IMR-90 (cell line): ENCODE measurements at regions not wholly inside any gene's neighbourhood (a gene's known extent, or its start where the extent isn't known, plus 50 kb on each side); places are given as distances from the start of the nearest gene placed in this dataset.

ENCODE experiments used
- ATAC-seq: fragments of 200-7000 bp; cut with Tn5 transposase; 2 replicates; pipeline ENCODE4 v1.9.1; 2020; ENCODE audit warnings: low read depth, mild to moderate bottlenecking, moderate library complexity
- BruUV-seq: library from RNA; stranded (reverse); fragments of 400-500 nt; replicated peaks from 2 replicates; lab custom pipeline; 2021; lab: Mats Ljungman, UMichigan
- CTCF ChIA-PET: fragments of 300-600 bp; formaldehyde crosslinking; extraction: SDS; loops from one replicate; lab custom pipeline; 2021; ENCODE audit warnings: antibody characterized with exemption; lab: Yijun Ruan, JAX
- POLR2A ChIA-PET: fragments of 300-600 bp; sonication (Branson Sonifier 250); formaldehyde crosslinking; loops from one replicate; lab custom pipeline; 2022; ENCODE audit warnings: antibody characterized with exemption; ENCODE audit not compliant: unreplicated experiment; lab: Charles Lee
- DNase-seq: peaks from one replicate; pipeline ENCODE4 v3.0.0; 2013
- H2AFZ ChIP-seq: replicated peaks from 2 replicates; pipeline ENCODE3; 2013; ENCODE audit warnings: low read length, mild to moderate bottlenecking; ENCODE audit not compliant: poor library complexity
- H2AK5ac ChIP-seq: 2 replicates; pipeline ENCODE4 v1.6.1; 2013; ENCODE audit warnings: low read depth, low read length, inconsistent platforms
- H2AK9ac ChIP-seq: replicated peaks from 2 replicates; pipeline ENCODE3; 2013; ENCODE audit warnings: mild to moderate bottlenecking, low read depth, low read length, moderate library complexity; ENCODE audit not compliant: poor library complexity
- H2BK120ac ChIP-seq: 2 replicates; pipeline ENCODE4 v1.6.1; 2013; ENCODE audit warnings: low read depth, low read length, inconsistent platforms
- H2BK15ac ChIP-seq: 3 replicates; pipeline ENCODE4 v1.6.1; 2013; ENCODE audit warnings: low read depth, low read length, inconsistent platforms
- H2BK20ac ChIP-seq: 2 replicates; pipeline ENCODE4 v1.6.1; 2013; ENCODE audit warnings: low read depth, mild to moderate bottlenecking, inconsistent platforms, low read length, moderate library complexity
- H2BK5ac ChIP-seq: 2 replicates; pipeline ENCODE4 v1.6.1; 2013; ENCODE audit warnings: mild to moderate bottlenecking, low read depth, low read length, inconsistent platforms; ENCODE audit not compliant: poor library complexity, severe bottlenecking
- H3K14ac ChIP-seq: replicated peaks from 2 replicates; pipeline ENCODE4 v1.6.1; 2013; ENCODE audit warnings: low read depth, low read length, inconsistent platforms
- H3K18ac ChIP-seq: 2 replicates; pipeline ENCODE4 v1.6.1; 2013; ENCODE audit warnings: low read depth, low read length, control low read depth
- H3K23ac ChIP-seq: 2 replicates; pipeline ENCODE4 v1.6.1; 2013; ENCODE audit warnings: low read depth, low read length, inconsistent platforms
- H3K27ac ChIP-seq: 2 replicates; pipeline ENCODE4 v1.5.1; 2013; ENCODE audit warnings: mild to moderate bottlenecking, control low read depth, low read length; ENCODE audit not compliant: insufficient read depth
- H3K27me3 ChIP-seq: 2 replicates; pipeline ENCODE4 v1.6.1; 2013; ENCODE audit warnings: low read length; ENCODE audit not compliant: control insufficient read depth, insufficient read depth
- H3K36me3 ChIP-seq: 2 replicates; pipeline ENCODE4 v1.6.1; 2013; ENCODE audit warnings: low read length, mixed read lengths; ENCODE audit not compliant: control insufficient read depth, insufficient read depth
- H3K4ac ChIP-seq: 2 replicates; pipeline ENCODE4 v1.6.1; 2013; ENCODE audit warnings: low read depth, low read length, inconsistent platforms
- H3K4me1 ChIP-seq: 2 replicates; pipeline ENCODE4 v1.6.1; 2013; ENCODE audit warnings: low read length, mixed read lengths; ENCODE audit not compliant: control insufficient read depth, insufficient read depth
- H3K4me2 ChIP-seq: 2 replicates; pipeline ENCODE4 v1.6.1; 2013; ENCODE audit warnings: low read depth, mild to moderate bottlenecking, control low read depth, low read length, moderate library complexity
- H3K4me3 ChIP-seq: 2 replicates; pipeline ENCODE4 v1.5.1; 2013; ENCODE audit warnings: low read depth, mild to moderate bottlenecking, control low read depth, low read length, moderate library complexity; ENCODE audit not compliant: insufficient read depth
- H3K56ac ChIP-seq: 2 replicates; pipeline ENCODE4 v1.6.1; 2013; ENCODE audit warnings: low read length, inconsistent platforms; ENCODE audit not compliant: insufficient read depth; ENCODE audit errors: extremely low read depth
- H3K79me1 ChIP-seq, 2 experiments: 2 replicates each; pipeline ENCODE4 v1.6.1; 2013; ENCODE audit warnings: low read length in 2 of 2, inconsistent platforms in 1 of 2, low read depth in 1 of 2
- H3K9ac ChIP-seq: 2 replicates; pipeline ENCODE4 v1.6.1; 2013; ENCODE audit warnings: low read depth, low read length, control low read depth
- H3K9me1 ChIP-seq: 2 replicates; pipeline ENCODE4 v1.6.1; 2013; ENCODE audit warnings: low read length, inconsistent platforms; ENCODE audit not compliant: insufficient read depth
- H3K9me3 ChIP-seq: 2 replicates; pipeline ENCODE4 v1.6.1; 2013; ENCODE audit warnings: low read length; ENCODE audit not compliant: control insufficient read depth, insufficient read depth
- H4K20me1 ChIP-seq: 2 replicates; pipeline ENCODE4 v1.6.1; 2013; ENCODE audit warnings: low read length, inconsistent platforms; ENCODE audit not compliant: insufficient read depth
- H4K5ac ChIP-seq: 2 replicates; pipeline ENCODE4 v1.6.1; 2013; ENCODE audit warnings: mild to moderate bottlenecking, low read depth, low read length, control low read depth
- H4K8ac ChIP-seq, 2 experiments: 2 replicates each; pipeline ENCODE4 v1.6.1; 2013; ENCODE audit warnings: low read depth in 2 of 2, low read length in 2 of 2, control low read depth in 1 of 2, inconsistent platforms in 1 of 2
- H4K91ac ChIP-seq: 2 replicates; pipeline ENCODE4 v1.6.1; 2013; ENCODE audit warnings: low read depth, low read length, inconsistent platforms; ENCODE audit not compliant: insufficient read depth
- BHLHE40 ChIP-seq: fragments of 150-350 bp; IDR thresholded peaks from 2 replicates; pipeline ENCODE4 v1.6.1; 2016; ENCODE audit warnings: mild to moderate bottlenecking, low read depth, low read length
- CEBPB ChIP-seq: IDR thresholded peaks from 2 replicates; pipeline ENCODE4 v1.6.1; 2012; ENCODE audit warnings: low read depth, low read length, improper control_type of control experiment
- CHD1 ChIP-seq: IDR thresholded peaks from 2 replicates; pipeline ENCODE4 v1.6.1; 2012; ENCODE audit warnings: low read depth, low read length, improper control_type of control experiment
- CTCF ChIP-seq: conservative IDR thresholded peaks from 2 replicates; pipeline ENCODE4 v1.5.1; 2012; ENCODE audit warnings: mild to moderate bottlenecking, low read depth, low read length, improper control_type of control experiment
- ELK1 ChIP-seq: fragments of 150-350 bp; IDR thresholded peaks from 2 replicates; pipeline ENCODE4 v1.6.1; 2016; ENCODE audit warnings: low read depth, mild to moderate bottlenecking, low read length, moderate library complexity, borderline replicate concordance
- FOS ChIP-seq: fragments of 150-350 bp; IDR thresholded peaks from 2 replicates; pipeline ENCODE4 v1.6.1; 2016; ENCODE audit warnings: low read depth, low read length
- MAFK ChIP-seq: IDR thresholded peaks from 2 replicates; pipeline ENCODE4 v1.6.1; 2012; ENCODE audit warnings: low read depth, low read length, improper control_type of control experiment
- MAZ ChIP-seq: IDR thresholded peaks from 2 replicates; pipeline ENCODE4 v1.6.1; 2012; ENCODE audit warnings: low read depth, mild to moderate bottlenecking, low read length, improper control_type of control experiment, moderate library complexity, borderline replicate concordance
- MXI1 ChIP-seq: IDR thresholded peaks from 2 replicates; pipeline ENCODE4 v1.6.1; 2012; ENCODE audit warnings: low read depth, mild to moderate bottlenecking, low read length, moderate library complexity, borderline replicate concordance
- NFE2L2 ChIP-seq: fragments of 150-350 bp; IDR thresholded peaks from 2 replicates; pipeline ENCODE4 v1.6.1; 2016; ENCODE audit warnings: low read depth, mild to moderate bottlenecking, low read length
- POLR2A ChIP-seq: IDR thresholded peaks from 2 replicates; pipeline ENCODE4 v1.6.1; 2012; ENCODE audit warnings: mild to moderate bottlenecking, low read depth, low read length
- RAD21 ChIP-seq: IDR thresholded peaks from 2 replicates; pipeline ENCODE4 v1.6.1; 2012; ENCODE audit warnings: low read length, improper control_type of control experiment
- RCOR1 ChIP-seq: IDR thresholded peaks from 2 replicates; pipeline ENCODE4 v1.6.1; 2012; ENCODE audit warnings: mild to moderate bottlenecking, low read length, improper control_type of control experiment; ENCODE audit not compliant: insufficient replicate concordance
- RFX5 ChIP-seq: IDR thresholded peaks from 2 replicates; pipeline ENCODE4 v1.8.0; 2012; ENCODE audit warnings: low read depth, mild to moderate bottlenecking, low read length, moderate library complexity
- SMC3 ChIP-seq: fragments of 150-350 bp; IDR thresholded peaks from 2 replicates; pipeline ENCODE4 v1.6.1; 2016; ENCODE audit warnings: low read depth, mild to moderate bottlenecking, antibody characterized with exemption, low read length, moderate library complexity
- USF2 ChIP-seq: fragments of 150-350 bp; IDR thresholded peaks from 2 replicates; pipeline ENCODE4 v1.6.1; 2017; ENCODE audit warnings: mild to moderate bottlenecking, antibody characterized with exemption, low read length, low read depth
- WGBS, 2 experiments: methylation state at CpG; one replicate each; pipeline versions ENCODE4 v1.1.5 to v1.1.7; 2013; ENCODE audit warnings: missing lambda C conversion rate in 2 of 2; ENCODE audit not compliant: insufficient read length in 1 of 2; ENCODE audit errors: extremely low coverage in 2 of 2; 5-methylcytosine and 5-hydroxymethylcytosine counted together
- dilution Hi-C: fragments of 300-500 bp; cut with HindIII; formaldehyde crosslinking; loops from one replicate; pipeline ENCODE4 v1.14.3; 2018; ENCODE audit warnings: low sequenced_read_pairs; ENCODE audit not compliant: unreplicated experiment
- in situ Hi-C: fragments of 300-500 bp; cut with MboI; formaldehyde crosslinking; loops from 3 replicates; pipeline ENCODE4 v1.14.3; 2019; ENCODE audit warnings: low sequenced_read_pairs, inconsistent platforms, mixed read lengths
- intact Hi-C: fragments of 100-400 bp; cut with micrococcal nuclease; formaldehyde crosslinking; loops from 2 replicates; pipeline ENCODE4 v1.10.0; 2022

- Histone ChIP-seq H3K9ac (no peak overlapping the region), H3K79me1 (no peaks in the 10 kb centered on the region), H3K4me2 (no peak overlapping the region), H4K91ac (no peak overlapping the region), H3K27ac (no peak overlapping the region), H3K4me3 (no peak overlapping the region), H3K14ac (no peak overlapping the region), H3K4ac (no peak overlapping the region), H2BK15ac (no peak overlapping the region), H3K18ac (no peak overlapping the region), H3K9me1 (no peaks in the 10 kb centered on the region), H2BK120ac (no peak overlapping the region), H3K23ac (no peak overlapping the region), H2AFZ (no peak overlapping the region), H3K36me3 (no peaks in the 10 kb centered on the region), H3K27me3 (no peaks in the 10 kb centered on the region), H4K20me1 (no peaks in the 10 kb centered on the region), H3K9me3 (no peaks in the 10 kb centered on the region), H2BK5ac (no peak overlapping the region), H4K5ac (no peak overlapping the region), H2AK5ac (no peak overlapping the region), H3K56ac (no peak overlapping the region), H2AK9ac (no peak overlapping the region), H3K4me1 (no peaks in the 10 kb centered on the region), H4K8ac (no peak overlapping the region), H2BK20ac (no peak overlapping the region)
- no CpG with 5 or more reads among the region's 1 CpG for WGBS, 2 experiments
- in situ Hi-C loops: no loop called here
- intact Hi-C loops: no loop called here
- no TSS peak for BruUV-seq
- no peak for ATAC-seq
- DNase-seq: no peak
- POLR2A ChIA-PET: no interaction called here
- TF ChIP-seq MAZ (no peak), SMC3 (no peak), USF2 (no peak), RCOR1 (no peak), FOS (no peak), RAD21 (no peak), NFE2L2 (no peak), CEBPB (no peak), CHD1 (no peak), POLR2A (no peak), RFX5 (no peak), BHLHE40 (no peak), CTCF (no peak), MXI1 (no peak), ELK1 (no peak), MAFK (no peak)
- dilution Hi-C loops: no loop called here
- CTCF ChIA-PET: no interaction called here
Observed at GRCh38 chr21:16407403-16408240, 677.8 kb downstream of the USP25 start.
